ENCODE measurements at regions not wholly inside any gene's neighbourhood (a gene's known extent, or its start where the extent isn't known, plus 50 kb on each side); places are given as distances from the start of the nearest gene placed in this dataset.

DNA sequence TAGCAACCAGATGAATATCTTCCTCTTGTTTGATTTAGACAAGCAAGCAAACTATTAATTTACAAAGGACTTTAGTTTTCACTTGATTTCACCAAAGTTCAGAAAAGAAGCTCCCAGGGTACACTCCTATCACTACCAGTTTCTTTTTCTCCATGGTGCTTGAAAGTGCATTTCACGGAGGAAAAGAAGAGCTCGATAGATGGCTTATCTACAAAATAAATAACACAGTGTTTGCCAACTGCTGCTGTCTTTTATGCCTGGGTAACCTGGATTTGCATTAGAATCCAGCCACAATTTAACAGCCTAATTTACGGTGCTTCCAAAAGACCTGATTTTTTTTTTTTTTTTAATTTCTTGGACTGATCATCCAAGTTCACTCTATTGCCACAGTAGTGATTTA, 275.7 kb downstream of the GPR37 start:
- TF ChIP-seq EZH2 (IDR thresholded peaks at IDR 0.05; ENCODE audit: borderline replicate concordance, low read length) = no peak
- TF ChIP-seq, protein P1, sequence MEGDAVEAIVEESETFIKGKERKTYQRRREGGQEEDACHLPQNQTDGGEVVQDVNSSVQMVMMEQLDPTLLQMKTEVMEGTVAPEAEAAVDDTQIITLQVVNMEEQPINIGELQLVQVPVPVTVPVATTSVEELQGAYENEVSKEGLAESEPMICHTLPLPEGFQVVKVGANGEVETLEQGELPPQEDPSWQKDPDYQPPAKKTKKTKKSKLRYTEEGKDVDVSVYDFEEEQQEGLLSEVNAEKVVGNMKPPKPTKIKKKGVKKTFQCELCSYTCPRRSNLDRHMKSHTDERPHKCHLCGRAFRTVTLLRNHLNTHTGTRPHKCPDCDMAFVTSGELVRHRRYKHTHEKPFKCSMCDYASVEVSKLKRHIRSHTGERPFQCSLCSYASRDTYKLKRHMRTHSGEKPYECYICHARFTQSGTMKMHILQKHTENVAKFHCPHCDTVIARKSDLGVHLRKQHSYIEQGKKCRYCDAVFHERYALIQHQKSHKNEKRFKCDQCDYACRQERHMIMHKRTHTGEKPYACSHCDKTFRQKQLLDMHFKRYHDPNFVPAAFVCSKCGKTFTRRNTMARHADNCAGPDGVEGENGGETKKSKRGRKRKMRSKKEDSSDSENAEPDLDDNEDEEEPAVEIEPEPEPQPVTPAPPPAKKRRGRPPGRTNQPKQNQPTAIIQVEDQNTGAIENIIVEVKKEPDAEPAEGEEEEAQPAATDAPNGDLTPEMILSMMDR (IDR thresholded peaks at IDR 0.05; ENCODE audit: low read length) = no peak

Measured in OCI-LY1 (cell line).